GM23248 (cell line): ENCODE measurements at regions not wholly inside any gene's neighbourhood (a gene's known extent, or its start where the extent isn't known, plus 50 kb on each side); places are given as distances from the start of the nearest gene placed in this dataset.

Experiments used
- DNase-seq: peaks from one replicate; pipeline ENCODE4 v3.0.0-alpha.2; 2015
- H2AFZ ChIP-seq: fragments of 200-600 bp; sonication (generic); 2 replicates; pipeline ENCODE4 v1.6.1; 2016; ENCODE audit warnings: antibody characterized with exemption
- H3F3A ChIP-seq: fragments of 200-600 bp; sonication (generic); 2 replicates; pipeline ENCODE4 v1.6.1; 2016; ENCODE audit warnings: mild to moderate bottlenecking, antibody characterized with exemption, mixed run types; ENCODE audit not compliant: insufficient read depth
- H3K27ac ChIP-seq: fragments of 200-600 bp; sonication (generic); 2 replicates; pipeline ENCODE4 v1.5.1; 2016; ENCODE audit warnings: mild to moderate bottlenecking
- H3K27me3 ChIP-seq: fragments of 200-600 bp; sonication (generic); replicated peaks from 2 replicates; pipeline ENCODE4 v1.6.1; 2016; ENCODE audit warnings: mild to moderate bottlenecking; ENCODE audit not compliant: insufficient read depth
- H3K36me3 ChIP-seq: fragments of 200-600 bp; sonication (generic); 2 replicates; pipeline ENCODE4 v1.6.1; 2016; ENCODE audit warnings: low read depth, mild to moderate bottlenecking
- H3K4me1 ChIP-seq: fragments of 200-600 bp; sonication (generic); 2 replicates; pipeline ENCODE4 v1.6.1; 2016; ENCODE audit warnings: mild to moderate bottlenecking; ENCODE audit not compliant: insufficient read depth
- H3K4me2 ChIP-seq: fragments of 200-600 bp; sonication (generic); one replicate; pipeline ENCODE4 v1.6.1; 2016; ENCODE audit warnings: mild to moderate bottlenecking; ENCODE audit not compliant: unreplicated experiment
- H3K4me3 ChIP-seq: fragments of 200-600 bp; sonication (generic); 2 replicates; pipeline ENCODE4 v1.5.1; 2016; ENCODE audit warnings: mild to moderate bottlenecking
- H3K79me2 ChIP-seq: fragments of 200-600 bp; sonication (generic); 2 replicates; pipeline ENCODE4 v1.6.1; 2016; ENCODE audit warnings: mild to moderate bottlenecking; ENCODE audit not compliant: insufficient read depth
- H3K9ac ChIP-seq: fragments of 200-600 bp; sonication (generic); 2 replicates; pipeline ENCODE4 v1.6.1; 2016; ENCODE audit warnings: mild to moderate bottlenecking
- H3K9me2 ChIP-seq: fragments of 200-600 bp; sonication (generic); 2 replicates; pipeline ENCODE4 v1.6.1; 2016; ENCODE audit warnings: mixed run types, mild to moderate bottlenecking, moderate library complexity; ENCODE audit not compliant: insufficient read depth
- H3K9me3 ChIP-seq: fragments of 200-600 bp; sonication (generic); one replicate; pipeline ENCODE4 v1.6.1; 2017; ENCODE audit warnings: low read depth
- H4K20me1 ChIP-seq: fragments of 200-600 bp; sonication (generic); 2 replicates; pipeline ENCODE4 v1.6.0; 2016; ENCODE audit not compliant: insufficient read depth
- EZH2 ChIP-seq: fragments of 200-600 bp; sonication (generic); IDR thresholded peaks from 2 replicates; pipeline ENCODE4 v1.6.1; 2018; ENCODE audit warnings: antibody characterized with exemption, mild to moderate bottlenecking; ENCODE audit not compliant: insufficient read depth, poor library complexity, severe bottlenecking
- EZH2phosphoT487 ChIP-seq: fragments of 200-600 bp; sonication (generic); IDR thresholded peaks from 2 replicates; pipeline ENCODE4 v1.6.1; 2018; ENCODE audit warnings: antibody characterized with exemption, moderate library complexity, mild to moderate bottlenecking, low read depth; ENCODE audit not compliant: insufficient read depth
- WGBS, 2 experiments: methylation state at CpG; one replicate each; pipeline ENCODE4 v1.1.6; 2015 to 2017; ENCODE audit warnings: low lambda C conversion rate in 2 of 2, low coverage in 1 of 2; ENCODE audit errors: missing lambda C conversion rate in 2 of 2; 5-methylcytosine and 5-hydroxymethylcytosine counted together
- in situ Hi-C: fragments of 300-500 bp; cut with MboI; formaldehyde crosslinking; loops from 2 replicates; pipeline ENCODE4 v1.15.0; 2020

DNA sequence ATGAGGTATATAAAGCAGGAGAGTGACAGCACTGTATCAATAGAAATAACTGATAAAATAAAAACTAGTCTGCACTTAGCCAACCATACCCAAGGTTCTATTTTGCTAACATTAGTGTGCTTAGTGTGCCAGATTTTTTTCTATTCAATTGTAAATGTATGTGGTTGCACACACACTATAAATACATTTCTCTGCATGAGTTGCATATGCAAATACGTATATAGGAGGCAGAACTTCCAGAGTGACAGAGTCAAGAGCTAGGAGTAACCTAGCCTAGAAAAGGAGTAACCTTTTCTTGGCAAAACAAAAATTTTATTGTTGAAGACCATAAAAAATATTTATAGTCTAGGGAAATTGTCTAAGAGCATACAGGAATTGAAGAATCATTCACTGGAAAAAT, 461.6 kb downstream of the GABRG2 start:
- 3 to 4% methylated on average over 1 of the region's 1 CpG for WGBS, 2 experiments
- H3K79me2 ChIP-seq = no peaks in the 10 kb centered on the region
- TF ChIP-seq EZH2phosphoT487 (no peak), EZH2 (no peak)
- no peaks in the 10 kb centered on the region for H3K4me1 ChIP-seq
- peaks cover 4% of the 10 kb centered on the region for H3K9me3 ChIP-seq
- H3K9ac ChIP-seq = no peak overlapping the region
- no peaks in the 10 kb centered on the region for H4K20me1 ChIP-seq
- H3K4me2 ChIP-seq = no peak overlapping the region
- H3K27me3 ChIP-seq = no peaks in the 10 kb centered on the region
- no peak for DNase-seq
- H3K4me3 ChIP-seq = no peak overlapping the region
- no peaks in the 10 kb centered on the region for H3F3A ChIP-seq
- H2AFZ ChIP-seq = no peak overlapping the region
- no peaks in the 10 kb centered on the region for H3K9me2 ChIP-seq
- no peaks in the 10 kb centered on the region for H3K36me3 ChIP-seq
- in situ Hi-C loops = no loop called here
- H3K27ac ChIP-seq = no peak overlapping the region

DNA sequence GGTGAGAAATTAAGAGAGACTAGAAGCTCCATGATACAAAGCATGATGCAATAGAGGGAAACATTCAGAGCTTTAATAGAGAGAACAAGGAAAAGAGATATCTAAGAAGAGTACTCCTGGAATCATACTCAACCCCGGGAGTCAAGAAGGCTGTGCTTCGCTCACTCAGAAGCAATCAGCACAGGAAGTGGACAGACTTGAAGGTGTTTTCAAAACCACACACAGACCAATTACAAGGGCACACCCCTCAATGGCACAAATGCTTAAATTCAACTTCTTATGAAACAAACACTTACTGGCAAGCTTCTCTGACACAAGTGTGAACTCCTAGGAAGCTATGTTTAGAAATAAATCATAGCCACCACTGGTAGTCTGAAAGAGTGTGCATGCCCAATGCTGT, 462.3 kb downstream of the GABRG2 start:
- Histone ChIP-seq H3K27me3 (no peaks in the 10 kb centered on the region), H3K9ac (no peak overlapping the region), H3K27ac (no peak overlapping the region), H3K9me3 (peaks cover 4% of the 10 kb centered on the region), H3K4me1 (no peaks in the 10 kb centered on the region), H4K20me1 (no peaks in the 10 kb centered on the region), H3F3A (no peaks in the 10 kb centered on the region), H2AFZ (no peak overlapping the region), H3K79me2 (no peaks in the 10 kb centered on the region), H3K4me3 (no peak overlapping the region), H3K36me3 (no peaks in the 10 kb centered on the region), H3K4me2 (no peak overlapping the region), H3K9me2 (no peaks in the 10 kb centered on the region)
- DNase-seq = no peak
- in situ Hi-C loops = no loop called here
- 38 to 40% methylated on average over 2 of the region's 2 CpGs for WGBS, 2 experiments
- TF ChIP-seq EZH2phosphoT487 (no peak), EZH2 (no peak)

DNA sequence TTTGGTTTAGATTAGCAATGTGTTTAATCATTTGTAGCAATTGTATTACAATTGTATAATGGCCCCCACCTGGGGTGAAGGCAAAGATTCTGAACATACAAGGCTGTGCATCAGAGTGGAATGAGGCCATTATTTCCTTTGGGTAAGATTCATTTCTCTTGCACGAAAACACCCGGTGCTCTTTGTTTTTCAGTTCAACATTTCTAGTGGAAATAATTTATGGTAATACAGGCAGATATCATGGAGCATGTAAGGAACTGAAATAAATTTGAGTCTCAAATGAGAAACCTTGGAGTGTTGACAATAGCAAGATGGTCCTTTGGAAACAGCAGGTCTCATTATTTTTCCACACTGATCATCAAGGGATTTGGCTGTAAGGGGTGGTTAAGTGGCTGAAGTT, 475.9 kb downstream of the GABRG2 start:
- no peak for DNase-seq
- H3K27ac ChIP-seq = no peak overlapping the region
- 0 to 5% methylated on average over 2 of the region's 2 CpGs for WGBS, 2 experiments
- H2AFZ ChIP-seq = no peak overlapping the region
- H3K79me2 ChIP-seq = no peaks in the 10 kb centered on the region
- no peak overlapping the region for H3K4me3 ChIP-seq
- H3K36me3 ChIP-seq = no peaks in the 10 kb centered on the region
- no peak overlapping the region for H3K4me2 ChIP-seq
- no peaks in the 10 kb centered on the region for H3K9me3 ChIP-seq
- H3F3A ChIP-seq = no peaks in the 10 kb centered on the region
- no peaks in the 10 kb centered on the region for H4K20me1 ChIP-seq
- H3K9ac ChIP-seq = no peak overlapping the region
- H3K9me2 ChIP-seq = no peaks in the 10 kb centered on the region
- H3K4me1 ChIP-seq = no peaks in the 10 kb centered on the region
- H3K27me3 ChIP-seq = no peaks in the 10 kb centered on the region
- TF ChIP-seq EZH2phosphoT487 = no peak
- no peak for TF ChIP-seq EZH2
- in situ Hi-C loops = no loop called here

DNA sequence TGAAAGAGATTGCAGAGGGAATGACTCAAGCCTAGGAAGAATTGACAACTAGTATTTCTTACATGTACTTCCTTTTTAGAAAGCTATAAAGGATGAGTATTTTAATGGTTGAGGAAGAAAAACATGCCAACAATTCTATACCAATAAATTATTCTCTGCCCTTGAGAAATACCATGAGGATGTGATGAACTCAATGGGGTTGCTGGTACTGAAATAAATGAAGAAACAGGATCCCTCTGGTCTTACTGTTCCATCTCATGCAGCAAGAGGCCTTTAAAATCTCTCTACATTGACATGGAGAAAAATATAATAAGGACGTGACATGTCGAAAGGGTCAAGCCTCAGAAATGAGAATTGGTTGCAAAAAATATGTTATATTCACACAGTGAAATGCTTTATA, 477.3 kb downstream of the GABRG2 start:
- H3K4me2 ChIP-seq = no peak overlapping the region
- H3F3A ChIP-seq = no peaks in the 10 kb centered on the region
- no peaks in the 10 kb centered on the region for H3K4me1 ChIP-seq
- H3K36me3 ChIP-seq = no peaks in the 10 kb centered on the region
- no peak overlapping the region for H2AFZ ChIP-seq
- no peak overlapping the region for H3K9ac ChIP-seq
- DNase-seq = no peak
- WGBS, 2 experiments = 33 to 39% methylated on average over 2 of the region's 2 CpGs
- in situ Hi-C loops = no loop called here
- H3K27me3 ChIP-seq = no peaks in the 10 kb centered on the region
- H4K20me1 ChIP-seq = no peaks in the 10 kb centered on the region
- H3K4me3 ChIP-seq = no peak overlapping the region
- H3K27ac ChIP-seq = no peak overlapping the region
- no peaks in the 10 kb centered on the region for H3K79me2 ChIP-seq
- TF ChIP-seq EZH2 = no peak
- TF ChIP-seq EZH2phosphoT487 = no peak
- H3K9me2 ChIP-seq = no peaks in the 10 kb centered on the region
- no peaks in the 10 kb centered on the region for H3K9me3 ChIP-seq

DNA sequence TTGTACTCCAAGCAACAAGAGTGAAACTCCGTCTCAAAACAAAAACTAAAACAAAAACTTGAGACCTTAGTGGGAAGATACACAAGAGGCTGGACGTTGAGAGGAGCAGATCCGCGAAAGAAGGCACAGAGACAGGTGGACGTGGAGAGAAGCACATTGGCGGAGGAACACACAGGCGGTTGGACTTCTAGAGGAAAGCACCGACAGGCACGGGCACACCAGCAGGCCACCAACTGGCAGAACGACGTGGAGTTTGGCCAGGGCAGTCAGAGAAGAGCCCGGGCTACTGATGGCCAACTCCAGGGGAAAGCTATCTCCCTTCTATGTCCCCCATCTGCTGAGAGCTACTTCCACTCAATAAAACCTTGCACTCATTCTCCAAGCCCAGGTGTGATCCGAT, 482.7 kb downstream of the GABRG2 start:
- H3K4me2 ChIP-seq = no peak overlapping the region
- H3K9me2 ChIP-seq = no peaks in the 10 kb centered on the region
- no peaks in the 10 kb centered on the region for H3K27me3 ChIP-seq
- H3K9me3 ChIP-seq = no peaks in the 10 kb centered on the region
- TF ChIP-seq EZH2phosphoT487 (no peak), EZH2 (no peak)
- no peaks in the 10 kb centered on the region for H3K4me1 ChIP-seq
- H3F3A ChIP-seq = no peaks in the 10 kb centered on the region
- H3K9ac ChIP-seq = no peak overlapping the region
- H3K27ac ChIP-seq = no peak overlapping the region
- DNase-seq = no peak
- in situ Hi-C loops = no loop called here
- no peaks in the 10 kb centered on the region for H3K36me3 ChIP-seq
- H3K79me2 ChIP-seq = no peaks in the 10 kb centered on the region
- H2AFZ ChIP-seq = no peak overlapping the region
- H3K4me3 ChIP-seq = no peak overlapping the region
- no peaks in the 10 kb centered on the region for H4K20me1 ChIP-seq
- WGBS, 2 experiments = 46 to 47% methylated on average over 13 of the region's 13 CpGs
